22Rv1 (cell line): ENCODE measurements at regions not wholly inside any gene's neighbourhood (a gene's known extent, or its start where the extent isn't known, plus 50 kb on each side); places are given as distances from the start of the nearest gene placed in this dataset.

Source experiments
- H3K27ac ChIP-seq: fragments of 450-650 bp; 2 replicates; pipeline ENCODE4 v1.5.1; 2017
- ZFX ChIP-seq: fragments of 450-650 bp; IDR thresholded peaks from 2 replicates; pipeline ENCODE4 v1.6.1; 2017; ENCODE audit warnings: antibody characterized with exemption, borderline replicate concordance
- TF ChIP-seq, protein P1 (sequence below): fragments of 450-650 bp; IDR thresholded peaks from 2 replicates; pipeline ENCODE4 v1.5.1; 2017; ENCODE audit warnings: mild to moderate bottlenecking

DNA sequence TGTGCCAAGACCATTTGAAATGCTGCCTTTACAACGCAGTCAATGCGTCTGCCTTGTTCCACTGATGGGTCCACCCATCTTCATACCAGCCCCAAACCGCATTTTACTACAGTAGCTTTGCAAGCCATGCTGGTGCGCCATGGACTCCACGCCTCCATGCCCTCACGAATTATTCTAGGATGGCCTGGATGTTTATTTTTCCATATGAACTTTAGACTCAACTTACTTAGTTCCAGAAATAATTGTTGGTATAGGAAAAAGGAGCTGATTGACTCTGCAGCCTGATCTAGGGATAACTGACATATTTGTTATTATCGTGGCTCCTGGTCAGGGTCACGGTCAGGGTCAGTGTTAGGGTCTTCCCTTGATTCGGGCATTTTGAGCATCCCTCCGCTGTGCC is 70.0 kb upstream of the ZNF469 start:
- no peak for TF ChIP-seq ZFX
- TF ChIP-seq, protein P1, sequence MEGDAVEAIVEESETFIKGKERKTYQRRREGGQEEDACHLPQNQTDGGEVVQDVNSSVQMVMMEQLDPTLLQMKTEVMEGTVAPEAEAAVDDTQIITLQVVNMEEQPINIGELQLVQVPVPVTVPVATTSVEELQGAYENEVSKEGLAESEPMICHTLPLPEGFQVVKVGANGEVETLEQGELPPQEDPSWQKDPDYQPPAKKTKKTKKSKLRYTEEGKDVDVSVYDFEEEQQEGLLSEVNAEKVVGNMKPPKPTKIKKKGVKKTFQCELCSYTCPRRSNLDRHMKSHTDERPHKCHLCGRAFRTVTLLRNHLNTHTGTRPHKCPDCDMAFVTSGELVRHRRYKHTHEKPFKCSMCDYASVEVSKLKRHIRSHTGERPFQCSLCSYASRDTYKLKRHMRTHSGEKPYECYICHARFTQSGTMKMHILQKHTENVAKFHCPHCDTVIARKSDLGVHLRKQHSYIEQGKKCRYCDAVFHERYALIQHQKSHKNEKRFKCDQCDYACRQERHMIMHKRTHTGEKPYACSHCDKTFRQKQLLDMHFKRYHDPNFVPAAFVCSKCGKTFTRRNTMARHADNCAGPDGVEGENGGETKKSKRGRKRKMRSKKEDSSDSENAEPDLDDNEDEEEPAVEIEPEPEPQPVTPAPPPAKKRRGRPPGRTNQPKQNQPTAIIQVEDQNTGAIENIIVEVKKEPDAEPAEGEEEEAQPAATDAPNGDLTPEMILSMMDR = no peak
- no peak overlapping the region for H3K27ac ChIP-seq

GRCh38 chr16:88314991-88315542 is 67.7 kb upstream of the ZNF469 start:
- no peak overlapping the region for H3K27ac ChIP-seq
- no peak for TF ChIP-seq ZFX
- TF ChIP-seq, protein P1 = no peak

GRCh38 chr16:88315543-88316105 is 67.1 kb upstream of the ZNF469 start:
- TF ChIP-seq, protein P1 = no peak
- no peak for TF ChIP-seq ZFX
- no peak overlapping the region for H3K27ac ChIP-seq

DNA sequence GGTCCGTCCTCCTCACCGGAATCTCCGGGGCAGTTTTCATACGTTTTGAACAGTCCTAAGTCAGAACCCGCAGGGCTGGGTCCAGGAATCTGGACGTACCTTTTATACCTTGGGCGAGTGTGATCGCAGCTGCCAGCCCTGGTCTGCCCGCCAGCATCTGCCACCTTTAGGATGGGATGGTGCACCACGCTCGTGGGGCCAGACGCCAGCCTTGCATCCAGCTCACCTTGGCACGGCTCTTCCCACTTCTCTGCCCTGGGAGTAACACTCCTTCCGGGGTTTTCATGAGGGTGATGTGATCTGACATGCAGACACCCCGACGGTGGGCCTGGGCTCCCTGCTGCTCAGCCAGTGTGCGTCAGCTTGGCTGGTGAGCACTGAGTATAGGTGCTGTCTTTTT is 66.6 kb upstream of the ZNF469 start:
- H3K27ac ChIP-seq = no peak overlapping the region

DNA sequence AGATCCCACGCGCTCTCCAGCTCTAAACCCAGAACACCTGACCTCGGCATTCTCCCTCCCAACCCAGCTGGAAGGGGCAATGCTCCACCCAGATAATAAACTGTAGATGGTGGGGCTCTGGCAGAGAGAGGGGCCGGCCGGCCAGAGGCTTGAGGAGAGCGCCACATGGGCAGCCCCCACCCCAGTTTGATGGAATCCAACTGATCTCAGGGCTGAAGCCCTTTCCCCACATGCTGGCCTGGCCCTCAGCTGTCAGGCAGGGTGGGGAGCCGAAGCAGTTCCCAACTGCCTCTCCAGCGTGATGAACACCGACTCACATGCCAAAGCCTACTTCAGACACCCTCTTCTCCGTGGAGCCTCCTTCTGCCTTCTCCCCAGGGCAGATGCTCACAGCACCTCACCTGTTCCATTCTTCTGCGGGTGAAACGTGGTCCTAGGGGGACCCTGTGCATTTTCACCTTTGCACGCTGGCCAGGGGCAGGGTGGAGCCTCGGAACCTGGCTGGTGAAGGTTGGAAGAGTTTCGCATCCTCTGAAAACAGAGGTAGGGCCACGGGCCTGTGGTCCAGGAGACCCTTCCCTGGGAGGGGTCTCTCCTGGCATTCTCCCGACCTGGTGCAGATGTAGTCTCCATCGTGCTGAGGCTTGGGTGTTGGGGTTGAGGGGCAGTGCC is 65.7 kb upstream of the ZNF469 start:
- no peak for TF ChIP-seq ZFX
- TF ChIP-seq, protein P1 = no peak
- H3K27ac ChIP-seq = no peak overlapping the region

More for the DNA sequence above, 66.6 kb upstream of the ZNF469 start:
- TF ChIP-seq ZFX = no peak
- TF ChIP-seq, protein P1 = no peak

DNA sequence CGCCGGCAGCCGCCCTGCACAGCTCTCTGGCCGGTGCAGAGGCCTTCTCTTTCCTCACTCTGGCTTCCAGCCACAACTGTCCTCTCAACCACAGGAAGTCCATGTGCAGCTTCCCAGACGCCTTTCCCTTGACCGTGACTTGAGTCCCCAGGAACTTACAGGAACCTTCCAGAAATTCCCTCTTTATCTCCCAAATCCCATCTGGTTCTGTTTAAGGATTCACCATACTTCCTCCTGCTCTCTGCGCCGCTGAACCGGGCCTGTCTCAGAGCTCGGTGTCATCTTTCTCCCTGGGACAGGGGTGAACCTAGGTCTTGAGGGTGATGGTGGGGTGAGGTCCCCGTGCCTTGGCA is 65.2 kb upstream of the ZNF469 start:
- no peak overlapping the region for H3K27ac ChIP-seq
- TF ChIP-seq, protein P1 = no peak
- no peak for TF ChIP-seq ZFX

- no peak for TF ChIP-seq ZFX
- TF ChIP-seq, protein P1 = no peak
- no peak overlapping the region for H3K27ac ChIP-seq
Observed at GRCh38 chr16:88318051-88318450, 64.7 kb upstream of the ZNF469 start.
